Pancreas (tissue), 10 donors: ENCODE measurements at regions not wholly inside any gene's neighbourhood (a gene's known extent, or its start where the extent isn't known, plus 50 kb on each side); places are given as distances from the start of the nearest gene placed in this dataset.
A peak's percentile ranks its signal among the peaks of the same experiment; 100 is the strongest.

Source experiments
- ATAC-seq, 4 donors: fragments of 200-7000 bp; cut with Tn5 transposase; one replicate each; pipeline versions ENCODE4 v1.8.0 to v1.9.1; 2020; ENCODE audit warnings: mild to moderate bottlenecking in 4 of 4, moderate library complexity in 4 of 4
- DNase-seq, 6 donors: peaks; one replicate each; pipeline ENCODE4 v3.0.0-alpha.2; 2020
- FAIRE-seq: peaks from 2 replicates; lab custom pipeline; 2012; peaks lifted over from hg19 to GRCh38; lab: Jason Lieb, UNC
- H3K27ac ChIP-seq, 4 donors: fragments of 200-600 bp; sonication (generic); 1 replicate in 3 of 4; 2 replicates in 1 of 4; pipeline versions ENCODE4 v1.5.0 to v1.8.0; 2020
- H3K27me3 ChIP-seq, 4 donors: fragments of 200-600 bp; one replicate each; pipeline ENCODE4 v1.8.0; 2021
- H3K36me3 ChIP-seq, 3 donors: fragments of 200-600 bp; sonication (generic) in 1 of 3; one replicate each; pipeline versions ENCODE4 v1.5.0 to v1.8.0; 2020 to 2021
- H3K4me1 ChIP-seq, 3 donors: fragments of 200-600 bp; one replicate each; pipeline ENCODE4 v1.8.0; 2021
- H3K4me3 ChIP-seq, 4 donors: fragments of 200-600 bp; sonication (generic) in 2 of 4; one replicate each; pipeline versions ENCODE4 v1.5.0 to v1.8.0; 2020 to 2021
- H3K9me3 ChIP-seq, 4 donors: fragments of 200-600 bp; one replicate each; pipeline ENCODE4 v1.8.0; 2021
- WGBS, 2 donors: extraction: QIAGEN DNeasy Blood & Tissue Kit; methylation state at CpG; one replicate each; pipeline ENCODE4 v1.1.7; 2013; 5-methylcytosine and 5-hydroxymethylcytosine counted together
- intact Hi-C, 3 donors: fragments of 100-400 bp; cut with DNase I; formaldehyde crosslinking; loops; one replicate each; pipeline versions ENCODE4 v1.11.1 to v1.14.2; 2022
- TF ChIP-seq, protein P1 (sequence below), 4 donors: fragments of 200-600 bp; sonication (generic) in 3 of 4; IDR thresholded peaks; one replicate each; pipeline versions ENCODE4 v1.5.0 to v1.8.0; 2021; ENCODE audit warnings: antibody characterized with exemption in 4 of 4
- donor health status: healthy with polysubstance abuse.
- donor health status: DM: no; HTN: no; CAD: no; lungs with moderate emphysema.
- donor health status: DM: no; HTN: no; CAD: no.
- donor health status: control.
- donor health status: control.
- donor health status: Bipolar disorder and iron deficiency.
- donor health status: DM: yes; HTN: yes; CAD: no.
- donor health status: DM: no; HTN: no; CAD: no.
- donor health status: DM: no; HTN: no; CAD: no.
- donor health status: DM: yes; HTN: yes; CAD: no.

DNA sequence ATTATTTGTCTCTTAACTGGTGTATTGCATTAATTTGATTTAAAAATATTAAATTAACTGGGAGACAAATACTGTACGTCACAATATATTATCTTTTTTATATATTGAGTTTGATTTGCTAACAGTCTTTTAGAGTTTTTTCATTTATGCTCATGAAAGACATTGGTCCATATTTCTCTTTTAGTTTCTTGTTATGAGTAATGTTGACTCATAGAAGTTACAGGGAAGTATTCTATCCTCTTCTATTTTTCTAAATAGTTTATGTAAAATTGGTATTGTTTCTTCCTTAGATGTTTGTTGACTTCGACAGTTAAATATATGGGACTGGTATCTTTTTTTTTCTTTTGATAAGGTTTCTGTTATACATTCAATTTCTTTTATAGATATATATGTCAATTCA, 1115.6 kb upstream of the CITED2 start:
- DNase-seq: no peak
- Histone ChIP-seq H3K27ac (no peak overlapping the region), H3K9me3 (no peaks in the 10 kb centered on the region), H3K4me3 (no peak overlapping the region), H3K27me3 (no peaks in the 10 kb centered on the region), H3K36me3 (no peaks in the 10 kb centered on the region), H3K4me1 (no peaks in the 10 kb centered on the region)
- no peak for ATAC-seq
- intact Hi-C loops: no loop called here
- WGBS, 2 donors: 71 to 87% methylated on average over 2 of the region's 2 CpGs
- peak; percentile 61 for FAIRE-seq
- TF ChIP-seq, protein P1, sequence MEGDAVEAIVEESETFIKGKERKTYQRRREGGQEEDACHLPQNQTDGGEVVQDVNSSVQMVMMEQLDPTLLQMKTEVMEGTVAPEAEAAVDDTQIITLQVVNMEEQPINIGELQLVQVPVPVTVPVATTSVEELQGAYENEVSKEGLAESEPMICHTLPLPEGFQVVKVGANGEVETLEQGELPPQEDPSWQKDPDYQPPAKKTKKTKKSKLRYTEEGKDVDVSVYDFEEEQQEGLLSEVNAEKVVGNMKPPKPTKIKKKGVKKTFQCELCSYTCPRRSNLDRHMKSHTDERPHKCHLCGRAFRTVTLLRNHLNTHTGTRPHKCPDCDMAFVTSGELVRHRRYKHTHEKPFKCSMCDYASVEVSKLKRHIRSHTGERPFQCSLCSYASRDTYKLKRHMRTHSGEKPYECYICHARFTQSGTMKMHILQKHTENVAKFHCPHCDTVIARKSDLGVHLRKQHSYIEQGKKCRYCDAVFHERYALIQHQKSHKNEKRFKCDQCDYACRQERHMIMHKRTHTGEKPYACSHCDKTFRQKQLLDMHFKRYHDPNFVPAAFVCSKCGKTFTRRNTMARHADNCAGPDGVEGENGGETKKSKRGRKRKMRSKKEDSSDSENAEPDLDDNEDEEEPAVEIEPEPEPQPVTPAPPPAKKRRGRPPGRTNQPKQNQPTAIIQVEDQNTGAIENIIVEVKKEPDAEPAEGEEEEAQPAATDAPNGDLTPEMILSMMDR (IDR thresholded peaks at IDR 0.05): no peak

DNA sequence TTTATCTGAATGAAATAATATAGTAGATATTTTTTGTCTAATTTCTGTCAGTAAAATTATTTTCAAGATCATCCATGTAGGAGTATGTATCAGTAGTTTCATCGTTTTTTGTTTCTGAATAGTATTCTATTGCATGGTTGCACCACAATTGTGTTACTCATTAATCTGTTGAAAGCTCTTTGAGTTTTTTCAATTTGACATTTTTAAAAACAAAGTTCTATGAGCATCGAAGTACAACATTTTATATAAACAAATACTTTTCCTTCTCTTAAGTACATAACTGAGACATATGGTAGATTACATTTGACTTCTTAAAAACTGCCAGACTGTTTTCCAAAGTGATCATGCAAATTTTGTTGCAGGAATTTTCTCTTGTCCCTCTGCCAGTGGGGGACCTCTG, 1113.1 kb upstream of the CITED2 start:
- FAIRE-seq (no peak), DNase-seq (no peak), ATAC-seq (no peak)
- no peaks in the 10 kb centered on the region for H3K9me3 ChIP-seq
- H3K4me1 ChIP-seq: no peaks in the 10 kb centered on the region
- TF ChIP-seq, protein P1 (IDR thresholded peaks at IDR 0.05): no peak
- H3K27ac ChIP-seq: no peak overlapping the region
- intact Hi-C loops: no loop called here
- no peaks in the 10 kb centered on the region for H3K36me3 ChIP-seq
- 69 to 85% methylated on average over 2 of the region's 2 CpGs for WGBS, 2 donors
- no peak overlapping the region for H3K4me3 ChIP-seq
- no peaks in the 10 kb centered on the region for H3K27me3 ChIP-seq

DNA sequence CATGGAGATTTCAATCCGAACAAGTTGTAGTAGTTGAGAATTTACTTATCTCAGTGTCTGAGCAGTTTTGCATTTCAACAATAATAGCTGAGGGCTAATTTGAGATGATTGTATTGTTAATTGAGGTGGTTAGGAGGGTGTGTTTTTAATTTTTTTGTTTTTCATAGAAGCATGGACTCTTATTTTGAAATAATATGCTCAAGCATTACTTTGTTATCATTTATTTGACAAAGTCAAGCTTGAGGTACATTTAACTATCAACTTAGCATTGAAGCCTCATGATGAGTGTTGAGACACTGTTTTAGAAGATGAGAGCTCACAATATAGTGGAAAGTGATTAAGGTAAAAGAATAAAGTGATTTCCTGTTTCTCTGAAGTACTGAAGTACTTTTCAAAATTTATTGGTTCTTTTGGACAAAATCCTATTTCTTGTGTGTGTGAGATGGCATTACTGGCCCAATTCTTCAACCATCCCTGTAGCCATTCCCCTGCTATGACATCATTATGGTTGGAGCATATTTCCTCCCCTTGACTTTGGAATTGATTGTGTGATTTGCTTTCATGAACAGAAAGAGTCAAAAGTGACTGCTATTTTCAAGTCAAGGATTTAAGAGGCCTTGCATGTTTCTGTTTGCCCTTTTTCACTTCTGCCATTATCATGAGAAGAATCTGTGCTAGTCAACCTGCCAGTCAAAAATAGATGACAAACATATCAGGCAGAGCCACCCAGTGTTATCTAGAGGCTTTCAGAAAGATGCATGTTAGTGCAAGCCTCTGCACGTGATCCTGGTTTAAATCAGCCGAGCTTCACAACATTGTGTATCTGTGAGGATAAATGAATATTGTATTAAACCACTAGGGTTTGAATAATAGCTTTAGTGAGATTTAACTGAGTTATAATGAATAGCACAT, 1112.3 kb upstream of the CITED2 start:
- DNase-seq (no peak), ATAC-seq (peak in 1 of 4 donors; percentile 11), FAIRE-seq (no peak)
- intact Hi-C loops: no loop called here
- Histone ChIP-seq H3K4me3 (no peak overlapping the region), H3K9me3 (no peaks in the 10 kb centered on the region), H3K4me1 (no peaks in the 10 kb centered on the region), H3K27ac (peak overlapping the region in 1 of 4 donors; percentile 30), H3K36me3 (no peaks in the 10 kb centered on the region), H3K27me3 (no peaks in the 10 kb centered on the region)
- TF ChIP-seq, protein P1 (IDR thresholded peaks at IDR 0.05): no peak
- WGBS, 2 donors: 86 to 88% methylated on average over 3 of the region's 3 CpGs

DNA sequence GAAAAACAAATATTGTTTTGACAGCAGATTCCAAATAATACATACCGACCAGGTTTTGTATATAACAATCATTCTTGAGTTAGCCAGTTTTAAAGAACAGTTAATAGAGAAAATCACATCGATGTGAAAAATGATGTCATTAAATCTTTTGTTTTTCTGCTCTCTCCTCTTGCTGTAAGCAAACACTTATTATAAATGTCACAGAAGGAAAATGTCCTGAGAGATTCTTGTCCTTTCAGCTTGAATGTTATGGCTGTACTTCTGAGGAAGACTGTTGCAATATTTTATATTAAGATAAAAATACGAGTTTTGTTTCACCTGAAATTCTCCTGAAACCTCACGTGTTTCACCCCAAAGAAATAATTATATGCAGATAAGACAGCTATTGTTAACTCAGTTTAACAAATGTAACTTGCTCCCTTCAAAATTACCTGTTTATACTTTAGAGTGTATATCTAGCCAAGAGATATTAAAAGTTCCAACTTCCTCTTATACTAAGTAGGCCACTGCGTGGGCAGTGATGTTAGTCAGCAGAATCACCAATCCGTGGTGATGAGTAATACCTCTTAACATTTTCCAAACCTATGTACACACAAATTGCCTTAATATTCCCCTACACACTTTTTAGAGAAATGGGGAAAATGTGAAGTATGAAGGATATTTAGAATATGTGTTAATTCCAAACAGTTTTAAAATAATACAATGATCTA, 1111.4 kb upstream of the CITED2 start:
- Histone ChIP-seq H3K9me3 (no peaks in the 10 kb centered on the region), H3K27me3 (no peaks in the 10 kb centered on the region), H3K27ac (peak overlapping the region in 2 of 4 donors; percentile 30 to 33), H3K4me1 (no peaks in the 10 kb centered on the region), H3K36me3 (no peaks in the 10 kb centered on the region), H3K4me3 (no peak overlapping the region)
- 32 to 42% methylated on average over 6 of the region's 6 CpGs for WGBS, 2 donors
- DNase-seq (peak in 2 of 6 donors; percentile 10 to 38), ATAC-seq (peak; percentile 67 to 96 (median 80)), FAIRE-seq (peak; percentile 90)
- TF ChIP-seq, protein P1 (IDR thresholded peaks at IDR 0.05): no peak
- intact Hi-C loops: no loop called here
